Adipocyte (in vitro differentiated cells): ENCODE measurements at regions not wholly inside any gene's neighbourhood (a gene's known extent, or its start where the extent isn't known, plus 50 kb on each side); places are given as distances from the start of the nearest gene placed in this dataset.

ENCODE experiments used
- DNase-seq: peaks from one replicate; pipeline ENCODE4 v3.0.0-alpha.2; 2015; ENCODE audit warnings: low read depth
- H3K27me3 ChIP-seq: replicated peaks from 2 replicates; pipeline ENCODE4 v1.7.0; 2013; ENCODE audit warnings: mild to moderate bottlenecking, low read length, moderate library complexity; ENCODE audit not compliant: control insufficient read depth, insufficient read depth
- H3K36me3 ChIP-seq: 2 replicates; pipeline ENCODE4 v1.7.0; 2013; ENCODE audit warnings: low read length, mild to moderate bottlenecking, moderate library complexity; ENCODE audit not compliant: control insufficient read depth, insufficient read depth, severe bottlenecking
- H3K4me1 ChIP-seq: 2 replicates; pipeline ENCODE4 v1.7.0; 2013; ENCODE audit warnings: mild to moderate bottlenecking, low read length, moderate library complexity; ENCODE audit not compliant: control insufficient read depth, insufficient read depth
- H3K4me3 ChIP-seq: 2 replicates; pipeline ENCODE4 v1.7.0; 2013; ENCODE audit warnings: mild to moderate bottlenecking, low read length, moderate library complexity
- H3K9ac ChIP-seq: 2 replicates; pipeline ENCODE4 v1.7.0; 2013; ENCODE audit warnings: mild to moderate bottlenecking, low read length, moderate library complexity
- H3K9me3 ChIP-seq: 2 replicates; pipeline ENCODE4 v1.7.0; 2013; ENCODE audit warnings: mild to moderate bottlenecking, low read length, moderate library complexity; ENCODE audit not compliant: control insufficient read depth

- H3K9ac ChIP-seq, result no peak overlapping the region
- no peak for DNase-seq
- no peaks in the 10 kb centered on the region for H3K27me3 ChIP-seq
These were observed 277.0 kb downstream of the CDH2 start for GRCh38 chr18:27899893-27900292.

GRCh38 chr18:27894746-27895145 lies 282.2 kb downstream of the CDH2 start:
- no peaks in the 10 kb centered on the region for H3K27me3 ChIP-seq
- no peaks in the 10 kb centered on the region for H3K4me1 ChIP-seq
- no peak overlapping the region for H3K4me3 ChIP-seq
- H3K36me3 ChIP-seq, result no peaks in the 10 kb centered on the region
- no peak for DNase-seq
- H3K9ac ChIP-seq, result no peak overlapping the region
- no peaks in the 10 kb centered on the region for H3K9me3 ChIP-seq

More at GRCh38 chr18:27899893-27900292, 277.0 kb downstream of the CDH2 start:
- H3K4me1 ChIP-seq, result no peaks in the 10 kb centered on the region
- no peak overlapping the region for H3K4me3 ChIP-seq
- no peaks in the 10 kb centered on the region for H3K9me3 ChIP-seq
- H3K36me3 ChIP-seq, result no peaks in the 10 kb centered on the region

- Histone ChIP-seq H3K9me3 (no peaks in the 10 kb centered on the region), H3K9ac (no peak overlapping the region), H3K4me3 (no peak overlapping the region), H3K27me3 (peaks cover 4% of the 10 kb centered on the region), H3K36me3 (no peaks in the 10 kb centered on the region), H3K4me1 (no peaks in the 10 kb centered on the region)
- peak; percentile 8 for DNase-seq
These were observed 289.0 kb downstream of the CDH2 start for GRCh38 chr18:27887711-27888495.

- Histone ChIP-seq H3K9ac (no peak overlapping the region), H3K27me3 (peaks cover 4% of the 10 kb centered on the region), H3K4me3 (no peak overlapping the region), H3K4me1 (no peaks in the 10 kb centered on the region), H3K36me3 (no peaks in the 10 kb centered on the region), H3K9me3 (no peaks in the 10 kb centered on the region)
- no peak for DNase-seq
These were observed 289.6 kb downstream of the CDH2 start for GRCh38 chr18:27887287-27887686.

GRCh38 chr18:27879540-27879939 lies 297.4 kb downstream of the CDH2 start:
- Histone ChIP-seq H3K9me3 (no peaks in the 10 kb centered on the region), H3K4me3 (no peak overlapping the region), H3K36me3 (no peaks in the 10 kb centered on the region), H3K4me1 (no peaks in the 10 kb centered on the region), H3K9ac (no peak overlapping the region), H3K27me3 (no peaks in the 10 kb centered on the region)
- DNase-seq, result no peak

GRCh38 chr18:27871726-27872125 lies 305.2 kb downstream of the CDH2 start:
- no peaks in the 10 kb centered on the region for H3K9me3 ChIP-seq
- no peaks in the 10 kb centered on the region for H3K36me3 ChIP-seq
- H3K4me1 ChIP-seq, result no peaks in the 10 kb centered on the region
- H3K27me3 ChIP-seq, result no peaks in the 10 kb centered on the region
- no peak overlapping the region for H3K4me3 ChIP-seq
- no peak overlapping the region for H3K9ac ChIP-seq
- no peak for DNase-seq

- no peak for DNase-seq
- Histone ChIP-seq H3K4me1 (no peaks in the 10 kb centered on the region), H3K9me3 (no peaks in the 10 kb centered on the region), H3K4me3 (no peak overlapping the region), H3K36me3 (no peaks in the 10 kb centered on the region), H3K9ac (no peak overlapping the region), H3K27me3 (no peaks in the 10 kb centered on the region)
These were observed 307.2 kb downstream of the CDH2 start for GRCh38 chr18:27869735-27870134.

- DNase-seq, result no peak
- Histone ChIP-seq H3K4me3 (no peak overlapping the region), H3K9me3 (no peaks in the 10 kb centered on the region), H3K4me1 (no peaks in the 10 kb centered on the region), H3K36me3 (no peaks in the 10 kb centered on the region), H3K27me3 (no peaks in the 10 kb centered on the region), H3K9ac (no peak overlapping the region)
These were observed 311.5 kb downstream of the CDH2 start for GRCh38 chr18:27865431-27865830.

- Histone ChIP-seq H3K27me3 (no peaks in the 10 kb centered on the region), H3K4me1 (no peaks in the 10 kb centered on the region), H3K9me3 (no peaks in the 10 kb centered on the region), H3K36me3 (no peaks in the 10 kb centered on the region), H3K4me3 (no peak overlapping the region), H3K9ac (no peak overlapping the region)
- DNase-seq, result no peak
These were observed 313.0 kb downstream of the CDH2 start for GRCh38 chr18:27863780-27864430.

GRCh38 chr18:27862041-27862682 lies 314.8 kb downstream of the CDH2 start:
- H3K36me3 ChIP-seq, result no peaks in the 10 kb centered on the region
- DNase-seq, result no peak
- no peaks in the 10 kb centered on the region for H3K9me3 ChIP-seq

GRCh38 chr18:27861539-27861938 lies 315.4 kb downstream of the CDH2 start:
- H3K4me1 ChIP-seq, result no peaks in the 10 kb centered on the region
- peak; percentile 46 for DNase-seq
- H3K9me3 ChIP-seq, result no peaks in the 10 kb centered on the region
- no peaks in the 10 kb centered on the region for H3K36me3 ChIP-seq
- no peaks in the 10 kb centered on the region for H3K27me3 ChIP-seq
- H3K4me3 ChIP-seq, result no peak overlapping the region
- H3K9ac ChIP-seq, result no peak overlapping the region

More at GRCh38 chr18:27862041-27862682, 314.8 kb downstream of the CDH2 start:
- H3K9ac ChIP-seq, result no peak overlapping the region
- no peak overlapping the region for H3K4me3 ChIP-seq
- no peaks in the 10 kb centered on the region for H3K4me1 ChIP-seq
- H3K27me3 ChIP-seq, result no peaks in the 10 kb centered on the region
